Fibroblast of mammary gland (primary cell): ENCODE measurements at regions not wholly inside any gene's neighbourhood (a gene's known extent, or its start where the extent isn't known, plus 50 kb on each side); places are given as distances from the start of the nearest gene placed in this dataset.

Experiments used
- DNase-seq: peaks from one replicate; pipeline ENCODE4 v3.0.0-alpha.2; 2010; ENCODE audit warnings: low read depth
- H3K4me3 ChIP-seq: 2 replicates; pipeline ENCODE4 v1.5.1; 2011; ENCODE audit warnings: low read depth, mild to moderate bottlenecking, low read length, moderate library complexity; ENCODE audit not compliant: control insufficient read depth
- TF ChIP-seq, protein P1 (sequence below): conservative IDR thresholded peaks from 2 replicates; pipeline ENCODE4 v1.5.1; 2011; ENCODE audit warnings: low read depth, low read length, inconsistent platforms; ENCODE audit not compliant: control insufficient read depth, insufficient read depth

DNA sequence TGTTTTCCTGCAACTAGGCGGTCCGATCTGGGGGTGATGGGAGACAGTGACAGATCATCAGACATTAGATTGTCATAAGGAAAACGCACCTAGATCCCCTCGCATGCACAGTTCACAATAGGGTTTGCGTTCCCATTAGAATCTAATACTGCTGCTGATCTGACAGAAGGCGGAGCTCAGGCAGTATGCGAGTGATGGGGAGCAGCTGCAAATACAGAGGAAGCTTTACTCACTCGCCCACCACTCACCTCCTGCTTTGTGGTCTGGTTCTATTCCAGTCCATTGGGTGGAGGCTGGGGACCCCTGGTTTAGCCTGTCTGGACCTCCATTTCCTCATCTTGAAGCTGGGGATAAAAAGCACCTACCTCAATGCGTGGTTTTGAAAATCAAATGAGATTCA, 437.5 kb upstream of the PROK2 start:
- no peak overlapping the region for H3K4me3 ChIP-seq
- TF ChIP-seq, protein P1, sequence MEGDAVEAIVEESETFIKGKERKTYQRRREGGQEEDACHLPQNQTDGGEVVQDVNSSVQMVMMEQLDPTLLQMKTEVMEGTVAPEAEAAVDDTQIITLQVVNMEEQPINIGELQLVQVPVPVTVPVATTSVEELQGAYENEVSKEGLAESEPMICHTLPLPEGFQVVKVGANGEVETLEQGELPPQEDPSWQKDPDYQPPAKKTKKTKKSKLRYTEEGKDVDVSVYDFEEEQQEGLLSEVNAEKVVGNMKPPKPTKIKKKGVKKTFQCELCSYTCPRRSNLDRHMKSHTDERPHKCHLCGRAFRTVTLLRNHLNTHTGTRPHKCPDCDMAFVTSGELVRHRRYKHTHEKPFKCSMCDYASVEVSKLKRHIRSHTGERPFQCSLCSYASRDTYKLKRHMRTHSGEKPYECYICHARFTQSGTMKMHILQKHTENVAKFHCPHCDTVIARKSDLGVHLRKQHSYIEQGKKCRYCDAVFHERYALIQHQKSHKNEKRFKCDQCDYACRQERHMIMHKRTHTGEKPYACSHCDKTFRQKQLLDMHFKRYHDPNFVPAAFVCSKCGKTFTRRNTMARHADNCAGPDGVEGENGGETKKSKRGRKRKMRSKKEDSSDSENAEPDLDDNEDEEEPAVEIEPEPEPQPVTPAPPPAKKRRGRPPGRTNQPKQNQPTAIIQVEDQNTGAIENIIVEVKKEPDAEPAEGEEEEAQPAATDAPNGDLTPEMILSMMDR: no peak
- no peak for DNase-seq

DNA sequence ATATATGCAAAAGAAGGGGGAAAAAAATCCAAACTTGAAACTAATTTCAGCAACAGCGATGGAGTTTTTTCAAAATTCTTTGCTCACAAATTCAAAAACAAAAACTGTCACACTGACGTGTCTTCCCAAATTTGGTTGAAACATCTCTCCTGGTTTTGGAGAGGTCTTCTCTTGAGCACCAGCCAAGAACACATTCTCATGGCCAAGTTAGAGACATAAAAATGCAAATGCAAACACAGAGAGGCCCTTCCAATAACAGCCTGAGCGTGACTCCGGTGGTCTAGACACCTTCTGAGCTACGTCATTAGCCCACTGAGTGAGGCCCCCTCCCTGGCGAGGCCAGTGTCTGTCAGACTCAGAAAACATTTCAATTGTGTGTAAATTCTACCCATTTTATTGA, 436.0 kb upstream of the PROK2 start:
- no peak for DNase-seq
- H3K4me3 ChIP-seq: no peak overlapping the region
- TF ChIP-seq, protein P1: no peak

DNA sequence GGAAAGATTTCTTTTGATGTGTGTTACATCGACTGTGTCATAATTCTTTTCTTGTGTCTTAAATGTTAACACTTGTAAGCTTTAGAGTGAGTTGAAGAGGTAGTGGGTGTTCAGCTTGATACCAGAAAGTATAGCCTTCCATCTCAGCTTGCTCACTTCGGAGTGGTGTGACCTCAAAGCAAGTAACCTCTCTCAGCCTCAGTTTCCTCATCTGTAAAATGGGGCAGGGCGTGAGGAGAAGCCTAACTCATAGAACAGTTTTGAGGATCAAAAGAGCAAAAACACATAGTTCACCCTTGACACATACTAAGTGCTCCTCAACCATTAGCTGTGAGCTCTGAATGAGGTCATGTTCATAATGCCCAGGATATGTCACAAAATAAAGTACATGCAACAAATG, 434.8 kb upstream of the PROK2 start:
- TF ChIP-seq, protein P1: no peak
- H3K4me3 ChIP-seq: no peak overlapping the region
- DNase-seq: no peak

DNA sequence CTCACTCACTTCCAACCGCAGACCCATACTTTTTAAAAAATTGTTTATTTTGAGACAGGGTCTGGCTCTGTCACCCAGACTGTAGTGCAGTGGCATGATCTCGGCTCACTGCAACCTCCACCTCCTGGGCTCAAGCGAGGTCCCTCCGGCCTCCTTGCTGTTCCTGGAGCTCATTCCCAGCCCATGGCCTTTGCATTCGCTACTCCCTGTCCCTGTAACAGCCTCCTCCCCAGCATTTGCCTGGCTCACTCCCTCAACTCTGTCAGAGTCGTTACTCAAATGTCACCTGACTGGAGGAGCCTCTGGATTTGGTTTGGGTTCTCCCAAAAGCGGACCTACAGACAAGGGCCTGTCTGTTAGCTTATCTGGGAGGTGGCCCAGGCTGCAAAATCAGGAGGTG, 432.6 kb upstream of the PROK2 start:
- H3K4me3 ChIP-seq: no peak overlapping the region
- DNase-seq: no peak
- TF ChIP-seq, protein P1: no peak

DNA sequence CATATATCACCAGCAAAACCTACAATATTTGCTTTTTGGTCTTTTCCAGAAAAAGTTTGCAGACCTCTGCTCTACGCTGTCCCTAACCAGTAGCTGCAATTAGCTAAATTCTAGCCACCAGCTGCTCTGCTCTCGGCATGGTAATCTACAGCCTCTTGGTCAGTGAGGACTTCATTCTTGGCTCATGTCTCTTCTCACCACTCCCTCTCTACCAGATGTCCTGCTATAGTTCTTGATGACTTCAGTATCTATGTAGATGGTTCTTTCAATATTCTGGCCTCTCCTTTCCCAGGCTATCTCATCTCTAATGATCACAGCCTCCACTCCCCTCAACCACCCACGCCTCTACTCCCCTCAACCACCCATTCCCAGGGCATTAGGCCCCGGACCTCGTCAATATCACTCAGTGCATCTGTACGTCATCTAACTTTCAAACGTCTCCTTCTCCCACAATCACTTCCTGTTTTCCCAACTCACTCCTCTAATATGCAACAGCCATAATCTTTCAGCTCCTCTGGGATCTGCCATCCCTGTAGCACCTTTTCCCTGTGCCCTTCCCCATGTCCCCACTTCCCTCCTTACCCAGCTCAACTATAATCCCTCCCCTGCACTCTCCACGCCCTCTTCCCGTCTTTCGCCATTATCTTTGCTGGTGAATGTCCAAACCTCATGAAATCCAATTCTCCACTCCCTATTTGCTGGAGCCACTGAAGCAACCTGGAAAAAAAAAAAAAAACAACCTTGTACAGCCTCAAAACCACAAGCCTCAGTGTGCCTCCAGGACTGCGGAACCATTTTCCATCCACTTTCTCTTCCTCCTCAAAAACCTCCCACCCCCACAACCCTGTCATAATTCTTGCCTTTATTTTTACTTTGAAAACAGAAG, 429.4 kb upstream of the PROK2 start:
- TF ChIP-seq, protein P1: no peak
- no peak for DNase-seq

DNA sequence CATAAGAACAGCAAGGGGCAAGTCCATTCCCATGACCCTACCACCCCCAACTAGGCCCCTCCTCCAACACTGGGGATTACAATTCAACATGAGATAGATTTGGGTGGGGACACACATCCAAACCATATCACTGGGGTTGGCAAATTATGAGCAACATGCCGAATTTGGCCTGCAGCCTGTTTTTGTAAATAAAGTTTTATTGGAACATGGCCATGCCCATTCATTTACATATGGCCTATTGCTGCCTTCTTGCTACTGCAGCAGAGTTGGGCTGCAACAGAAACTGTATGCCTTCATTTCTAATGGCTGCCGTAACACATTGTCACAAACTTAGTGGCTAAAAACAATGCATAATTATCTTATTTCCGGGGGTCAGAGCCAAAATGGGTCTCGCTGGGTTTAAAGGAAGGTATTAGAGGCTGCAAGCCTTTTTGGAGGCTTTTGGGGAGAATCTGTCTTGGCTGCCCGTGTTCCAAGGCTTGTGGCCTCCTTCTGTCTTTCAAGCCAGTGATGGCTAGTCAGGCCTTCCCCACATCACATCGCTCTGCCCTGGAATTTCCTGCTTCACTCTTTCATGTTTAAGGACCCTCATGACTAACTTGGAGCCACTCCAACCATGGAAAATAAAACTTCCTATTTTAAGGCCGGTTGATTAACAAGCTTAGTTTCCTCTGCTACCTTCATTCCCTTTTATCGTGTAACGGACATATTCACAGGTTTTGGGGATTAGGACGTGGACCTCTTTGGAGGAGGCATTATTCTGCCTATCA, 428.5 kb upstream of the PROK2 start:
- TF ChIP-seq, protein P1: no peak
- H3K4me3 ChIP-seq: no peak overlapping the region
- no peak for DNase-seq

More for the DNA sequence above, 429.4 kb upstream of the PROK2 start:
- H3K4me3 ChIP-seq: no peak overlapping the region
